ENCODE measurements at regions not wholly inside any gene's neighbourhood (a gene's known extent, or its start where the extent isn't known, plus 50 kb on each side); places are given as distances from the start of the nearest gene placed in this dataset.

- Histone ChIP-seq H3K4me3 (no peak overlapping the region), H3K9me3 (no peaks in the 10 kb centered on the region), H3K27me3 (ENCODE audit: low read depth) (no peaks in the 10 kb centered on the region), H3K36me3 (no peaks in the 10 kb centered on the region), H3K27ac (no peak overlapping the region), H3K4me1 (no peaks in the 10 kb centered on the region)
- DNase-seq = no peak
- ATAC-seq = no peak
- intact Hi-C loops (cut with DNase I) = no loop called here
- no peak for TF ChIP-seq CTCF (IDR thresholded peaks at IDR 0.05)
These were observed 2100.5 kb upstream of the PCDH20 start for GRCh38 chr13:63516124-63516523.

GRCh38 chr13:63514886-63515285 lies 2099.2 kb upstream of the PCDH20 start:
- intact Hi-C loops (cut with DNase I) = no loop called here
- Histone ChIP-seq H3K27me3 (ENCODE audit: low read depth) (no peaks in the 10 kb centered on the region), H3K4me3 (no peak overlapping the region), H3K36me3 (no peaks in the 10 kb centered on the region), H3K27ac (no peak overlapping the region), H3K9me3 (no peaks in the 10 kb centered on the region), H3K4me1 (no peaks in the 10 kb centered on the region)
- DNase-seq (no peak), ATAC-seq (no peak)
- TF ChIP-seq CTCF (IDR thresholded peaks at IDR 0.05) = no peak

GRCh38 chr13:63512095-63512494 lies 2096.4 kb upstream of the PCDH20 start:
- ATAC-seq (no peak), DNase-seq (no peak)
- H3K36me3 ChIP-seq = no peaks in the 10 kb centered on the region
- no peaks in the 10 kb centered on the region for H3K9me3 ChIP-seq
- no peaks in the 10 kb centered on the region for H3K4me1 ChIP-seq
- H3K4me3 ChIP-seq = no peak overlapping the region
- intact Hi-C loops (cut with DNase I) = no loop called here
- no peak overlapping the region for H3K27ac ChIP-seq
- TF ChIP-seq CTCF (IDR thresholded peaks at IDR 0.05) = no peak
- H3K27me3 ChIP-seq (ENCODE audit: low read depth) = no peaks in the 10 kb centered on the region

- H3K4me3 ChIP-seq = no peak overlapping the region
- H3K9me3 ChIP-seq = no peaks in the 10 kb centered on the region
- no peak overlapping the region for H3K27ac ChIP-seq
- no peak for DNase-seq
- TF ChIP-seq CTCF (IDR thresholded peaks at IDR 0.05) = no peak
- no peak for ATAC-seq
- no peaks in the 10 kb centered on the region for H3K36me3 ChIP-seq
- no peaks in the 10 kb centered on the region for H3K27me3 ChIP-seq (ENCODE audit: low read depth)
- H3K4me1 ChIP-seq = no peaks in the 10 kb centered on the region
- intact Hi-C loops (cut with DNase I) = no loop called here
These were observed 2086.1 kb upstream of the PCDH20 start for GRCh38 chr13:63501702-63502101.

GRCh38 chr13:63497601-63498000 lies 2082.0 kb upstream of the PCDH20 start:
- no peak for TF ChIP-seq CTCF (IDR thresholded peaks at IDR 0.05)
- Histone ChIP-seq H3K27me3 (ENCODE audit: low read depth) (no peaks in the 10 kb centered on the region), H3K4me3 (no peak overlapping the region), H3K9me3 (no peaks in the 10 kb centered on the region), H3K27ac (no peak overlapping the region), H3K36me3 (no peaks in the 10 kb centered on the region), H3K4me1 (no peaks in the 10 kb centered on the region)
- intact Hi-C loops (cut with DNase I) = no loop called here
- DNase-seq = no peak
- ATAC-seq = no peak

- H3K27ac ChIP-seq = no peak overlapping the region
- DNase-seq (no peak), ATAC-seq (no peak)
- H3K4me3 ChIP-seq = no peak overlapping the region
- TF ChIP-seq CTCF (IDR thresholded peaks at IDR 0.05) = no peak
- no peaks in the 10 kb centered on the region for H3K27me3 ChIP-seq (ENCODE audit: low read depth)
- no peaks in the 10 kb centered on the region for H3K4me1 ChIP-seq
- intact Hi-C loops (cut with DNase I) = no loop called here
- H3K36me3 ChIP-seq = no peaks in the 10 kb centered on the region
- H3K9me3 ChIP-seq = no peaks in the 10 kb centered on the region
These were observed 2077.0 kb upstream of the PCDH20 start for GRCh38 chr13:63492604-63493003.

All from lower lobe of right lung (tissue), 2 donors.